Right ventricle myocardium superior (tissue), 1 donor: ENCODE measurements at regions not wholly inside any gene's neighbourhood (a gene's known extent, or its start where the extent isn't known, plus 50 kb on each side); places are given as distances from the start of the nearest gene placed in this dataset.

Experiments
- ATAC-seq: fragments of 200-7000 bp; cut with Tn5 transposase; one replicate; pipeline ENCODE4 v1.9.1; 2020; ENCODE audit warnings: mild to moderate bottlenecking; ENCODE audit not compliant: poor library complexity
- DNase-seq: peaks from one replicate; pipeline ENCODE4 v3.0.0-alpha.2; 2020
- intact Hi-C: fragments of 100-400 bp; cut with DNase I; formaldehyde crosslinking; loops from one replicate; pipeline ENCODE4 v1.11.2; 2022
- donor health status: DM: no; HTN: yes; CAD: no; lungs with severe emphysema.

GRCh38 chr1:14298806-14299205 lies 299.7 kb upstream of the KAZN start:
- intact Hi-C loops: no loop called here
- ATAC-seq (no peak), DNase-seq (no peak)

GRCh38 chr1:14300991-14301703 lies 297.3 kb upstream of the KAZN start:
- intact Hi-C loops: no loop called here
- peak; percentile 67 for ATAC-seq
- peak; percentile 79 for DNase-seq

- ATAC-seq (no peak), DNase-seq (no peak)
- intact Hi-C loops: no loop called here
Observed at GRCh38 chr1:14301704-14302024, 296.8 kb upstream of the KAZN start.

- ATAC-seq: no peak
- intact Hi-C loops: no loop called here
- no peak for DNase-seq
Observed at GRCh38 chr1:14302025-14302424, 296.5 kb upstream of the KAZN start.

GRCh38 chr1:14303011-14303410 lies 295.5 kb upstream of the KAZN start:
- DNase-seq (no peak), ATAC-seq (no peak)
- intact Hi-C loops: no loop called here

GRCh38 chr1:14304381-14304865 lies 294.1 kb upstream of the KAZN start:
- DNase-seq (no peak), ATAC-seq (peak; percentile 82)
- intact Hi-C loops: no loop called here

- intact Hi-C loops: no loop called here
- ATAC-seq (no peak), DNase-seq (no peak)
Observed at GRCh38 chr1:14308460-14308859, 290.0 kb upstream of the KAZN start.

GRCh38 chr1:14309984-14310383 lies 288.5 kb upstream of the KAZN start:
- intact Hi-C loops: no loop called here
- no peak for ATAC-seq
- no peak for DNase-seq

GRCh38 chr1:14310476-14310875 lies 288.0 kb upstream of the KAZN start:
- no peak for DNase-seq
- intact Hi-C loops: no loop called here
- ATAC-seq: no peak

- ATAC-seq: no peak
- DNase-seq: no peak
- intact Hi-C loops: no loop called here
Observed at GRCh38 chr1:14313731-14314431, 284.6 kb upstream of the KAZN start.

- no peak for DNase-seq
Observed at GRCh38 chr1:14318830-14319229, 279.7 kb upstream of the KAZN start.

GRCh38 chr1:14320518-14320917 lies 278.0 kb upstream of the KAZN start:
- ATAC-seq (no peak), DNase-seq (no peak)
- intact Hi-C loops: no loop called here

More at GRCh38 chr1:14318830-14319229, 279.7 kb upstream of the KAZN start:
- intact Hi-C loops: no loop called here
- no peak for ATAC-seq

GRCh38 chr1:14320986-14321385 lies 277.5 kb upstream of the KAZN start:
- intact Hi-C loops: no loop called here
- no peak for ATAC-seq
- no peak for DNase-seq

GRCh38 chr1:14321422-14321821 lies 277.1 kb upstream of the KAZN start:
- DNase-seq (no peak), ATAC-seq (no peak)
- intact Hi-C loops: no loop called here

GRCh38 chr1:14323568-14324247 lies 274.8 kb upstream of the KAZN start:
- DNase-seq: no peak
- intact Hi-C loops: no loop called here
- ATAC-seq: no peak

- no peak for DNase-seq
- ATAC-seq: no peak
- intact Hi-C loops: no loop called here
Observed at GRCh38 chr1:14324248-14324630, 274.2 kb upstream of the KAZN start.

- ATAC-seq (no peak), DNase-seq (no peak)
- intact Hi-C loops: no loop called here
Observed at GRCh38 chr1:14326857-14327256, 271.6 kb upstream of the KAZN start.

GRCh38 chr1:14328685-14329084 lies 269.8 kb upstream of the KAZN start:
- intact Hi-C loops: no loop called here
- no peak for ATAC-seq
- no peak for DNase-seq

- ATAC-seq: no peak
- intact Hi-C loops: no loop called here
- no peak for DNase-seq
Observed at GRCh38 chr1:14332158-14332557, 266.3 kb upstream of the KAZN start.
